Keratinocyte (primary cell): ENCODE measurements at regions not wholly inside any gene's neighbourhood (a gene's known extent, or its start where the extent isn't known, plus 50 kb on each side); places are given as distances from the start of the nearest gene placed in this dataset.

Experiments
- DNase-seq: peaks from one replicate; pipeline ENCODE4 v3.0.0-alpha.2; 2011; ENCODE audit warnings: low read depth, missing footprints, low spot score
- FAIRE-seq: peaks from 2 replicates; lab custom pipeline; 2011; peaks lifted over from hg19 to GRCh38; lab: Jason Lieb, UNC
- H2AFZ ChIP-seq: 2 replicates; pipeline ENCODE4 v1.6.0; 2012; ENCODE audit warnings: low read length, control low read depth, inconsistent platforms; ENCODE audit not compliant: control insufficient read depth
- H3K27ac ChIP-seq: 2 replicates; pipeline ENCODE4 v1.5.1; 2011; ENCODE audit warnings: low read length; ENCODE audit not compliant: control insufficient read depth, insufficient read depth
- H3K27me3 ChIP-seq: 3 replicates; pipeline ENCODE4 v1.6.0; 2011; ENCODE audit warnings: low read length; ENCODE audit not compliant: control insufficient read depth, insufficient read depth; ENCODE audit errors: extremely low read depth
- H3K36me3 ChIP-seq, 2 experiments: 2 replicates in 1 of 2; 3 replicates in 1 of 2; pipeline ENCODE4 v1.5.1; 2011; ENCODE audit warnings: low read length in 2 of 2, mild to moderate bottlenecking in 1 of 2; ENCODE audit not compliant: control insufficient read depth in 2 of 2, insufficient read depth in 2 of 2; ENCODE audit errors: extremely low read depth in 1 of 2
- H3K4me1 ChIP-seq: 3 replicates; pipeline ENCODE4 v1.5.1; 2011; ENCODE audit warnings: low read length; ENCODE audit not compliant: control insufficient read depth, insufficient read depth; ENCODE audit errors: extremely low read depth
- H3K4me2 ChIP-seq: 3 replicates; pipeline ENCODE4 v1.6.0; 2011; ENCODE audit warnings: low read depth, low read length; ENCODE audit not compliant: control insufficient read depth, insufficient read depth; ENCODE audit errors: extremely low read depth
- H3K4me3 ChIP-seq, 3 experiments: fragments of 200-600 bp in 1 of 3; sonication (generic) in 1 of 3; 2 replicates in 2 of 3; 3 replicates in 1 of 3; pipeline ENCODE4 v1.5.1; 2011 to 2016; ENCODE audit warnings: low read length in 3 of 3, mild to moderate bottlenecking in 3 of 3, control low read depth in 2 of 3, inconsistent platforms in 1 of 3, low read depth in 1 of 3, mixed read lengths in 1 of 3, mixed run types in 1 of 3, moderate library complexity in 1 of 3; ENCODE audit not compliant: control insufficient read depth in 2 of 3, insufficient read depth in 2 of 3; ENCODE audit errors: extremely low read depth in 1 of 3
- H3K79me2 ChIP-seq: 2 replicates; pipeline ENCODE4 v1.6.0; 2012; ENCODE audit warnings: low read length; ENCODE audit not compliant: control insufficient read depth, insufficient read depth
- H3K9ac ChIP-seq: 3 replicates; pipeline ENCODE4 v1.6.0; 2011; ENCODE audit warnings: low read length; ENCODE audit not compliant: control insufficient read depth, insufficient read depth; ENCODE audit errors: extremely low read depth
- H3K9me1 ChIP-seq: 3 replicates; pipeline ENCODE4 v1.6.0; 2011; ENCODE audit warnings: low read length; ENCODE audit not compliant: control insufficient read depth, insufficient read depth; ENCODE audit errors: extremely low read depth
- H3K9me3 ChIP-seq: 2 replicates; pipeline ENCODE4 v1.5.1; 2012; ENCODE audit warnings: low read depth, low read length; ENCODE audit not compliant: control insufficient read depth
- H4K20me1 ChIP-seq: 3 replicates; pipeline ENCODE4 v1.6.0; 2011; ENCODE audit warnings: low read length; ENCODE audit not compliant: control insufficient read depth, insufficient read depth; ENCODE audit errors: extremely low read depth
- CTCF ChIP-seq, 3 experiments: IDR thresholded peaks in 1 of 3; conservative IDR thresholded peaks in 1 of 3; optimal IDR thresholded peaks in 1 of 3; 2 replicates in 2 of 3; 3 replicates in 1 of 3; pipeline versions ENCODE3 to v1.5.1; 2011; ENCODE audit warnings: low read length in 3 of 3, mild to moderate bottlenecking in 3 of 3, moderate library complexity in 2 of 3, control low read depth in 1 of 3, inconsistent platforms in 1 of 3; ENCODE audit not compliant: insufficient read depth in 2 of 3; ENCODE audit errors: extremely low read depth in 1 of 3
- EZH2 ChIP-seq: IDR thresholded peaks from one replicate; pipeline ENCODE4 v1.6.1; 2012; ENCODE audit warnings: inconsistent platforms, mild to moderate bottlenecking, low read length, moderate library complexity
- dilution Hi-C: fragments of 300-500 bp; cut with MboI; formaldehyde crosslinking; loops from one replicate; pipeline ENCODE4 v1.7.0; 2020; ENCODE audit warnings: low sequenced_read_pairs; ENCODE audit not compliant: extremely low pct_ligation_motif_present

GRCh38 chr3:146322216-146322817 lies 71.4 kb upstream of the PLSCR4 start:
- Histone ChIP-seq H2AFZ (no peak overlapping the region), H3K79me2 (no peaks in the 10 kb centered on the region), H4K20me1 (no peaks in the 10 kb centered on the region)

GRCh38 chr3:146314871-146315270 lies 64.0 kb upstream of the PLSCR4 start:
- FAIRE-seq: no peak
- no peak overlapping the region for H3K4me2 ChIP-seq

More at GRCh38 chr3:146322216-146322817, 71.4 kb upstream of the PLSCR4 start:
- TF ChIP-seq CTCF (optimal IDR thresholded peaks at IDR 0.05 in 1 of 3, IDR thresholded peaks at IDR 0.05 in 1 of 3, conservative IDR thresholded peaks at IDR 0.05 in 1 of 3; ENCODE audit: extremely low read depth in 1 of 3, insufficient read depth in 2 of 3, low read length in 3 of 3) (no peak), EZH2 (no peak)
- Histone ChIP-seq H3K9me1 (no peaks in the 10 kb centered on the region), H3K36me3 (no peaks in the 10 kb centered on the region), H3K27ac (no peak overlapping the region), H3K4me3 (no peak overlapping the region), H3K4me1 (no peaks in the 10 kb centered on the region), H3K27me3 (no peaks in the 10 kb centered on the region), H3K4me2 (no peak overlapping the region), H3K9ac (no peak overlapping the region), H3K9me3 (no peaks in the 10 kb centered on the region)
- no peak for DNase-seq
- no peak for FAIRE-seq
- dilution Hi-C loops: no loop called here

More at GRCh38 chr3:146314871-146315270, 64.0 kb upstream of the PLSCR4 start:
- no peaks in the 10 kb centered on the region for H3K36me3 ChIP-seq
- no peak overlapping the region for H3K27ac ChIP-seq
- H3K9ac ChIP-seq: no peak overlapping the region
- no peak overlapping the region for H2AFZ ChIP-seq
- H3K79me2 ChIP-seq: no peaks in the 10 kb centered on the region
- H3K9me3 ChIP-seq: no peaks in the 10 kb centered on the region
- H3K9me1 ChIP-seq: no peaks in the 10 kb centered on the region
- dilution Hi-C loops: no loop called here
- peaks cover 12% of the 10 kb centered on the region for H3K4me1 ChIP-seq
- DNase-seq: no peak
- no peaks in the 10 kb centered on the region for H3K27me3 ChIP-seq
- TF ChIP-seq EZH2: no peak
- no peak for TF ChIP-seq CTCF (optimal IDR thresholded peaks at IDR 0.05 in 1 of 3, IDR thresholded peaks at IDR 0.05 in 1 of 3, conservative IDR thresholded peaks at IDR 0.05 in 1 of 3; ENCODE audit: extremely low read depth in 1 of 3, insufficient read depth in 2 of 3, low read length in 3 of 3)
- H4K20me1 ChIP-seq: no peaks in the 10 kb centered on the region
- no peak overlapping the region for H3K4me3 ChIP-seq
